ENCODE measurements at regions not wholly inside any gene's neighbourhood (a gene's known extent, or its start where the extent isn't known, plus 50 kb on each side); places are given as distances from the start of the nearest gene placed in this dataset.
"Not testable (repeated sequence)": the region's sequence is repeated elsewhere in the genome, so short reads cannot be mapped to it uniquely, and the experiment has no call there.

- in situ Hi-C loops (cut with MboI; ENCODE audit: low pct_unique_long_range_greater_than_20kb, low sequenced_read_pairs) = no loop called here
These were observed 167.3 kb upstream of the RORA start for GRCh38 chr15:61396235-61396919.

GRCh38 chr15:61393949-61394348, 164.8 kb upstream of the RORA start:
- DNase-seq = no peak

More at GRCh38 chr15:61396235-61396919, 167.3 kb upstream of the RORA start:
- DNase-seq = no peak

GRCh38 chr15:61393524-61393923, 164.4 kb upstream of the RORA start:
- no peak for DNase-seq
- in situ Hi-C loops (cut with MboI; ENCODE audit: low pct_unique_long_range_greater_than_20kb, low sequenced_read_pairs) = no loop called here

More at GRCh38 chr15:61393949-61394348, 164.8 kb upstream of the RORA start:
- in situ Hi-C loops (cut with MboI; ENCODE audit: low pct_unique_long_range_greater_than_20kb, low sequenced_read_pairs) = no loop called here

GRCh38 chr15:61390138-61390537, 161.0 kb upstream of the RORA start:
- in situ Hi-C loops (cut with MboI; ENCODE audit: low pct_unique_long_range_greater_than_20kb, low sequenced_read_pairs) = no loop called here
- no peak for DNase-seq

GRCh38 chr15:61389334-61390028, 160.4 kb upstream of the RORA start:
- in situ Hi-C loops (cut with MboI; ENCODE audit: low pct_unique_long_range_greater_than_20kb, low sequenced_read_pairs) = no loop called here
- no peak for DNase-seq

GRCh38 chr15:61387675-61388074, 158.6 kb upstream of the RORA start:
- DNase-seq = no peak
- in situ Hi-C loops (cut with MboI; ENCODE audit: low pct_unique_long_range_greater_than_20kb, low sequenced_read_pairs) = no loop called here

GRCh38 chr15:61383421-61383820, 154.3 kb upstream of the RORA start:
- in situ Hi-C loops (cut with MboI; ENCODE audit: low pct_unique_long_range_greater_than_20kb, low sequenced_read_pairs) = no loop called here
- DNase-seq = no peak

- no peak for DNase-seq
- in situ Hi-C loops (cut with MboI; ENCODE audit: low pct_unique_long_range_greater_than_20kb, low sequenced_read_pairs) = no loop called here
These were observed 153.8 kb upstream of the RORA start for GRCh38 chr15:61382927-61383326.

GRCh38 chr15:61381501-61381900, 152.4 kb upstream of the RORA start:
- in situ Hi-C loops (cut with MboI; ENCODE audit: low pct_unique_long_range_greater_than_20kb, low sequenced_read_pairs) = no loop called here
- DNase-seq = no peak

- DNase-seq = no peak
- in situ Hi-C loops (cut with MboI; ENCODE audit: low pct_unique_long_range_greater_than_20kb, low sequenced_read_pairs) = no loop called here
These were observed 151.2 kb upstream of the RORA start for GRCh38 chr15:61380270-61380669.

- in situ Hi-C loops (cut with MboI; ENCODE audit: low pct_unique_long_range_greater_than_20kb, low sequenced_read_pairs) = no loop called here
- no peak for DNase-seq
These were observed 149.9 kb upstream of the RORA start for GRCh38 chr15:61379005-61379404.

GRCh38 chr15:61376961-61377360, 147.9 kb upstream of the RORA start:
- no peak for DNase-seq
- in situ Hi-C loops (cut with MboI; ENCODE audit: low pct_unique_long_range_greater_than_20kb, low sequenced_read_pairs) = no loop called here

- in situ Hi-C loops (cut with MboI; ENCODE audit: low pct_unique_long_range_greater_than_20kb, low sequenced_read_pairs) = no loop called here
- no peak for DNase-seq
These were observed 147.4 kb upstream of the RORA start for GRCh38 chr15:61376516-61376915.

GRCh38 chr15:61374848-61375247, 145.7 kb upstream of the RORA start:
- DNase-seq = no peak
- in situ Hi-C loops (cut with MboI; ENCODE audit: low pct_unique_long_range_greater_than_20kb, low sequenced_read_pairs) = no loop called here

GRCh38 chr15:61367953-61368352, 138.9 kb upstream of the RORA start:
- in situ Hi-C loops (cut with MboI; ENCODE audit: low pct_unique_long_range_greater_than_20kb, low sequenced_read_pairs) = no loop called here
- no peak for DNase-seq

GRCh38 chr15:61364871-61365270, 135.8 kb upstream of the RORA start:
- DNase-seq = no peak
- in situ Hi-C loops (cut with MboI; ENCODE audit: low pct_unique_long_range_greater_than_20kb, low sequenced_read_pairs) = no loop called here

- in situ Hi-C loops (cut with MboI; ENCODE audit: low pct_unique_long_range_greater_than_20kb, low sequenced_read_pairs); DNase-seq: not testable (repeated sequence)
These were observed 133.8 kb upstream of the RORA start for GRCh38 chr15:61362912-61363311.

- in situ Hi-C loops (cut with MboI; ENCODE audit: low pct_unique_long_range_greater_than_20kb, low sequenced_read_pairs) = no loop called here
- no peak for DNase-seq
These were observed 115.2 kb upstream of the RORA start for GRCh38 chr15:61344293-61344692.

- no peak for DNase-seq
- in situ Hi-C loops (cut with MboI; ENCODE audit: low pct_unique_long_range_greater_than_20kb, low sequenced_read_pairs) = no loop called here
These were observed 113.3 kb upstream of the RORA start for GRCh38 chr15:61342390-61342789.

GRCh38 chr15:61339516-61339915, 110.4 kb upstream of the RORA start:
- no peak for DNase-seq
- in situ Hi-C loops (cut with MboI; ENCODE audit: low pct_unique_long_range_greater_than_20kb, low sequenced_read_pairs) = no loop called here

GRCh38 chr15:61337541-61337940, 108.4 kb upstream of the RORA start:
- DNase-seq = no peak
- in situ Hi-C loops (cut with MboI; ENCODE audit: low pct_unique_long_range_greater_than_20kb, low sequenced_read_pairs) = no loop called here

Measured in KBM-7 (cell line).